H9 (cell line): ENCODE measurements at regions not wholly inside any gene's neighbourhood (a gene's known extent, or its start where the extent isn't known, plus 50 kb on each side); places are given as distances from the start of the nearest gene placed in this dataset.

Experiments
- DNase-seq: peaks from one replicate; pipeline ENCODE4 v3.0.0-alpha.2; 2017
- H2AFZ ChIP-seq: one replicate; pipeline ENCODE4 v1.6.1; 2013; ENCODE audit warnings: mild to moderate bottlenecking, low read length, control low read depth, moderate library complexity
- H2AK5ac ChIP-seq: 2 replicates; pipeline ENCODE4 v1.6.1; 2013; ENCODE audit warnings: low read length, control low read depth, mixed read lengths; ENCODE audit not compliant: insufficient read length
- H2BK120ac ChIP-seq: one replicate; pipeline ENCODE4 v1.6.1; 2013; ENCODE audit warnings: low read depth, mild to moderate bottlenecking, low read length, control low read depth, inconsistent platforms; ENCODE audit not compliant: poor library complexity, severe bottlenecking
- H2BK12ac ChIP-seq: 2 replicates; pipeline ENCODE4 v1.6.1; 2013; ENCODE audit warnings: low read length, control low read depth, mixed read lengths, low read depth; ENCODE audit not compliant: insufficient read length
- H2BK15ac ChIP-seq: 2 replicates; pipeline ENCODE4 v1.6.1; 2013; ENCODE audit warnings: low read depth, low read length, control low read depth
- H2BK20ac ChIP-seq: one replicate; pipeline ENCODE4 v1.6.1; 2013; ENCODE audit warnings: low read depth, mild to moderate bottlenecking, low read length, control low read depth, inconsistent platforms; ENCODE audit not compliant: poor library complexity, severe bottlenecking
- H2BK5ac ChIP-seq: 2 replicates; pipeline ENCODE4 v1.6.1; 2013; ENCODE audit warnings: low read length, control low read depth, mixed read lengths; ENCODE audit not compliant: insufficient read length
- H3K14ac ChIP-seq: 2 replicates; pipeline ENCODE4 v1.6.1; 2013; ENCODE audit warnings: low read length, control low read depth; ENCODE audit not compliant: insufficient read depth
- H3K18ac ChIP-seq: 2 replicates; pipeline ENCODE4 v1.6.1; 2013; ENCODE audit warnings: low read depth, mild to moderate bottlenecking, mixed read lengths, low read length, control low read depth; ENCODE audit not compliant: insufficient read length
- H3K23ac ChIP-seq: 2 replicates; pipeline ENCODE4 v1.6.1; 2013; ENCODE audit warnings: low read length, control low read depth, mixed read lengths, low read depth; ENCODE audit not compliant: insufficient read length
- H3K23me2 ChIP-seq: 2 replicates; pipeline ENCODE4 v1.6.1; 2013; ENCODE audit warnings: low read depth, mild to moderate bottlenecking, mixed read lengths, low read length, control low read depth; ENCODE audit not compliant: insufficient read length, poor library complexity, severe bottlenecking
- H3K27ac ChIP-seq: 2 replicates; pipeline ENCODE4 v1.5.1; 2013; ENCODE audit warnings: low read length, control low read depth, mixed read lengths, low read depth; ENCODE audit not compliant: insufficient read length
- H3K27me3 ChIP-seq: 2 replicates; pipeline ENCODE4 v1.6.1; 2013; ENCODE audit warnings: low read length, control low read depth, inconsistent platforms; ENCODE audit not compliant: insufficient read depth
- H3K4ac ChIP-seq: 2 replicates; pipeline ENCODE4 v1.6.1; 2013; ENCODE audit warnings: low read depth, mild to moderate bottlenecking, control low read depth, inconsistent platforms, low read length, moderate library complexity
- H3K4me1 ChIP-seq: 2 replicates; pipeline ENCODE4 v1.6.1; 2013; ENCODE audit warnings: low read length, control low read depth, inconsistent platforms; ENCODE audit not compliant: insufficient read depth
- H3K4me2 ChIP-seq: 2 replicates; pipeline ENCODE4 v1.6.1; 2013; ENCODE audit warnings: low read length, control low read depth, mixed read lengths; ENCODE audit not compliant: insufficient read length, insufficient read depth
- H3K56ac ChIP-seq: 2 replicates; pipeline ENCODE4 v1.6.1; 2013; ENCODE audit warnings: low read depth, mild to moderate bottlenecking, mixed read lengths, low read length, control low read depth; ENCODE audit not compliant: insufficient read length
- H3K79me1 ChIP-seq: 2 replicates; pipeline ENCODE4 v1.6.1; 2013; ENCODE audit warnings: low read depth, mild to moderate bottlenecking, moderate library complexity, low read length, control low read depth, inconsistent platforms; ENCODE audit not compliant: insufficient read depth, poor library complexity, severe bottlenecking
- H3K79me2 ChIP-seq: 2 replicates; pipeline ENCODE4 v1.6.1; 2013; ENCODE audit warnings: low read length, control low read depth, inconsistent platforms; ENCODE audit not compliant: insufficient read depth
- H3K9ac ChIP-seq: 2 replicates; pipeline ENCODE4 v1.6.1; 2013; ENCODE audit warnings: low read length, control low read depth, mixed read lengths; ENCODE audit not compliant: insufficient read length; ENCODE audit errors: extremely low read depth
- H3K9me3 ChIP-seq: one replicate; pipeline ENCODE4 v1.6.1; 2013; ENCODE audit warnings: low read depth, low read length, inconsistent platforms; ENCODE audit not compliant: control insufficient read depth
- H3T11ph ChIP-seq: one replicate; pipeline ENCODE4 v1.6.1; 2013; ENCODE audit warnings: mild to moderate bottlenecking, low read length, control low read depth, inconsistent platforms
- H4K20me1 ChIP-seq: one replicate; pipeline ENCODE4 v1.6.1; 2013; ENCODE audit not compliant: control insufficient read depth, insufficient read length, insufficient read depth
- H4K5ac ChIP-seq: 2 replicates; pipeline ENCODE4 v1.6.1; 2013; ENCODE audit warnings: low read depth, mild to moderate bottlenecking, mixed read lengths, low read length, control low read depth; ENCODE audit not compliant: insufficient read length
- H4K8ac ChIP-seq: replicated peaks from 2 replicates; pipeline ENCODE4 v1.6.1; 2013; ENCODE audit warnings: low read length, control low read depth, mixed read lengths, low read depth; ENCODE audit not compliant: insufficient read length
- H4K91ac ChIP-seq: 2 replicates; pipeline ENCODE4 v1.6.1; 2013; ENCODE audit warnings: low read depth, mild to moderate bottlenecking, moderate library complexity, mixed read lengths, low read length, control low read depth; ENCODE audit not compliant: insufficient read length
- H3K27ac Mint-ChIP-seq, 3 experiments: 2 replicates in 2 of 3; 3 replicates in 1 of 3; pipeline ENCODE4 v1.8.0; 2020 to 2021; ENCODE audit warnings: mixed read lengths in 3 of 3, mild to moderate bottlenecking in 1 of 3, moderate library complexity in 1 of 3
- H3K27me3 Mint-ChIP-seq: 2 replicates; pipeline ENCODE4 v1.8.0; 2021; ENCODE audit warnings: low read depth, mild to moderate bottlenecking, moderate library complexity, mixed read lengths
- H3K36me3 Mint-ChIP-seq, 3 experiments: 2 replicates in 2 of 3; 3 replicates in 1 of 3; pipeline ENCODE4 v1.8.0; 2020 to 2021; ENCODE audit warnings: low read depth in 3 of 3, mixed read lengths in 3 of 3; ENCODE audit not compliant: insufficient read depth in 1 of 3
- H3K4me1 Mint-ChIP-seq, 2 experiments: 2 replicates each; pipeline ENCODE4 v1.8.0; 2020; ENCODE audit warnings: mixed read lengths in 2 of 2
- H3K4me3 Mint-ChIP-seq, 2 experiments: 2 replicates in 1 of 2; 3 replicates in 1 of 2; pipeline ENCODE4 v1.8.0; 2020 to 2021; ENCODE audit warnings: mild to moderate bottlenecking in 2 of 2, mixed read lengths in 2 of 2, moderate library complexity in 1 of 2
- H3K9me3 Mint-ChIP-seq, 2 experiments: 2 replicates in 1 of 2; 3 replicates in 1 of 2; pipeline ENCODE4 v1.8.0; 2020; ENCODE audit warnings: mild to moderate bottlenecking in 2 of 2, mixed read lengths in 2 of 2, moderate library complexity in 1 of 2
- WGBS: extraction: QIAGEN DNeasy Blood & Tissue Kit; methylation state at CpG from one replicate; pipeline ENCODE4 v1.1.7; 2013; ENCODE audit warnings: missing lambda C conversion rate, low lambda C conversion rate, mixed read lengths; ENCODE audit not compliant: insufficient read length; ENCODE audit errors: extremely low coverage; 5-methylcytosine and 5-hydroxymethylcytosine counted together
- TF ChIP-seq, protein P1 (sequence below): fragments of 200-600 bp; sonication (generic); conservative IDR thresholded peaks from 3 replicates; pipeline ENCODE4 v1.8.0; 2021; ENCODE audit warnings: antibody characterized with exemption, mild to moderate bottlenecking

GRCh38 chr6:11878735-11879134, 100.1 kb upstream of the ADTRP start:
- no CpG with 5 or more reads among the region's 3 CpGs for WGBS
- H3K27ac ChIP-seq: no peak overlapping the region
- no peaks in the 10 kb centered on the region for H3K79me1 ChIP-seq
- DNase-seq: no peak
- H3K79me2 ChIP-seq: no peaks in the 10 kb centered on the region
- no peak overlapping the region for H3K9ac ChIP-seq
- H3K4me2 ChIP-seq: no peak overlapping the region
- H2AK5ac ChIP-seq: no peak overlapping the region
- H4K20me1 ChIP-seq: no peaks in the 10 kb centered on the region
- H3K18ac ChIP-seq: no peak overlapping the region
- H2BK5ac ChIP-seq: no peak overlapping the region
- no peaks in the 10 kb centered on the region for H3K27me3 ChIP-seq
- H4K5ac ChIP-seq: no peak overlapping the region
- H2BK15ac ChIP-seq: no peak overlapping the region
- H3K56ac ChIP-seq: no peak overlapping the region
- peaks cover 11 to 29% (median 12%) of the 10 kb centered on the region in 3 experiments for H3K36me3 Mint-ChIP-seq
- H3T11ph ChIP-seq: no peak overlapping the region
- no peaks in the 10 kb centered on the region for H3K23me2 ChIP-seq
- TF ChIP-seq, protein P1, sequence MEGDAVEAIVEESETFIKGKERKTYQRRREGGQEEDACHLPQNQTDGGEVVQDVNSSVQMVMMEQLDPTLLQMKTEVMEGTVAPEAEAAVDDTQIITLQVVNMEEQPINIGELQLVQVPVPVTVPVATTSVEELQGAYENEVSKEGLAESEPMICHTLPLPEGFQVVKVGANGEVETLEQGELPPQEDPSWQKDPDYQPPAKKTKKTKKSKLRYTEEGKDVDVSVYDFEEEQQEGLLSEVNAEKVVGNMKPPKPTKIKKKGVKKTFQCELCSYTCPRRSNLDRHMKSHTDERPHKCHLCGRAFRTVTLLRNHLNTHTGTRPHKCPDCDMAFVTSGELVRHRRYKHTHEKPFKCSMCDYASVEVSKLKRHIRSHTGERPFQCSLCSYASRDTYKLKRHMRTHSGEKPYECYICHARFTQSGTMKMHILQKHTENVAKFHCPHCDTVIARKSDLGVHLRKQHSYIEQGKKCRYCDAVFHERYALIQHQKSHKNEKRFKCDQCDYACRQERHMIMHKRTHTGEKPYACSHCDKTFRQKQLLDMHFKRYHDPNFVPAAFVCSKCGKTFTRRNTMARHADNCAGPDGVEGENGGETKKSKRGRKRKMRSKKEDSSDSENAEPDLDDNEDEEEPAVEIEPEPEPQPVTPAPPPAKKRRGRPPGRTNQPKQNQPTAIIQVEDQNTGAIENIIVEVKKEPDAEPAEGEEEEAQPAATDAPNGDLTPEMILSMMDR: no peak
- H3K4me3 Mint-ChIP-seq: no peak overlapping the region
- no peak overlapping the region for H3K23ac ChIP-seq
- peaks cover 3% of the 10 kb centered on the region; the same call in 1 of the 2 replicates for H3K4me1 ChIP-seq
- no peak overlapping the region for H3K4ac ChIP-seq
- no peak overlapping the region for H3K27ac Mint-ChIP-seq
- H3K9me3 ChIP-seq: peaks cover 8% of the 10 kb centered on the region
- H2AFZ ChIP-seq: no peak overlapping the region
- H4K91ac ChIP-seq: no peak overlapping the region
- H3K4me1 Mint-ChIP-seq: peaks cover 16% of the 10 kb centered on the region in 2 experiments
- no peak overlapping the region for H2BK120ac ChIP-seq
- H3K9me3 Mint-ChIP-seq: peaks cover 23 to 32% of the 10 kb centered on the region in 2 experiments
- no peak overlapping the region for H2BK12ac ChIP-seq
- no peak overlapping the region for H2BK20ac ChIP-seq
- H3K27me3 Mint-ChIP-seq: peaks cover 2% of the 10 kb centered on the region; the same call in 1 of the 2 replicates
- no peak overlapping the region for H4K8ac ChIP-seq
- no peak overlapping the region for H3K14ac ChIP-seq
